22Rv1 (cell line): ENCODE measurements at regions not wholly inside any gene's neighbourhood (a gene's known extent, or its start where the extent isn't known, plus 50 kb on each side); places are given as distances from the start of the nearest gene placed in this dataset.

ENCODE experiments used
- CTCF ChIP-seq: fragments of 450-650 bp; IDR thresholded peaks from 2 replicates; pipeline ENCODE4 v1.5.1; 2017; ENCODE audit warnings: mild to moderate bottlenecking
- ZFX ChIP-seq: fragments of 450-650 bp; IDR thresholded peaks from 2 replicates; pipeline ENCODE4 v1.6.1; 2017; ENCODE audit warnings: antibody characterized with exemption, borderline replicate concordance

GRCh38 chrX:88437563-88437962 lies 309.5 kb upstream of the CPXCR1 start:
- TF ChIP-seq CTCF (no peak), ZFX (no peak)
